ENCODE measurements at regions not wholly inside any gene's neighbourhood (a gene's known extent, or its start where the extent isn't known, plus 50 kb on each side); places are given as distances from the start of the nearest gene placed in this dataset.
"Not testable (repeated sequence)": the region's sequence is repeated elsewhere in the genome, so short reads cannot be mapped to it uniquely, and the experiment has no call there.

- no peak for DNase-seq
Measured at GRCh38 chr13:47892374-47892773, 108.7 kb downstream of the SUCLA2 start.

GRCh38 chr13:47890146-47890814 is 110.8 kb downstream of the SUCLA2 start:
- DNase-seq = no peak

- no peak for DNase-seq
Measured at GRCh38 chr13:47886314-47886713, 114.8 kb downstream of the SUCLA2 start.

GRCh38 chr13:47875201-47875600 is 125.9 kb downstream of the SUCLA2 start:
- no peak for DNase-seq

- not testable (repeated sequence) for DNase-seq
Measured at GRCh38 chr13:47873987-47874386, 127.1 kb downstream of the SUCLA2 start.

GRCh38 chr13:47873319-47873718 is 127.8 kb downstream of the SUCLA2 start:
- DNase-seq = not testable (repeated sequence)

- no peak for DNase-seq
Measured at GRCh38 chr13:47869776-47870175, 131.3 kb downstream of the SUCLA2 start.

- DNase-seq = no peak
Measured at GRCh38 chr13:47865883-47866282, 135.2 kb downstream of the SUCLA2 start.

- no peak for DNase-seq
Measured at GRCh38 chr13:47862841-47863240, 138.2 kb downstream of the SUCLA2 start.

- no peak for DNase-seq
Measured at GRCh38 chr13:47859165-47859564, 141.9 kb downstream of the SUCLA2 start.

GRCh38 chr13:47858042-47859025 is 142.7 kb downstream of the SUCLA2 start:
- DNase-seq = no peak

- no peak for DNase-seq
Measured at GRCh38 chr13:47853236-47853635, 147.8 kb downstream of the SUCLA2 start.

GRCh38 chr13:47846886-47847285 is 154.2 kb downstream of the SUCLA2 start:
- no peak for DNase-seq

GRCh38 chr13:47845981-47846380 is 155.1 kb downstream of the SUCLA2 start:
- DNase-seq = no peak

GRCh38 chr13:47843005-47843404 is 158.1 kb downstream of the SUCLA2 start:
- no peak for DNase-seq

- DNase-seq = peak in 1 of 2 donors; percentile 22
Measured at GRCh38 chr13:47841151-47841550, 159.9 kb downstream of the SUCLA2 start.

GRCh38 chr13:47837906-47838305 is 163.2 kb downstream of the SUCLA2 start:
- no peak for DNase-seq

GRCh38 chr13:47837104-47837880 is 163.8 kb downstream of the SUCLA2 start:
- no peak for DNase-seq

GRCh38 chr13:47835470-47836228 is 165.4 kb downstream of the SUCLA2 start:
- no peak for DNase-seq

GRCh38 chr13:47832458-47832972 is 168.6 kb downstream of the SUCLA2 start:
- DNase-seq = no peak

- no peak for DNase-seq
Measured at GRCh38 chr13:47831265-47831664, 169.8 kb downstream of the SUCLA2 start.

GRCh38 chr13:47829690-47830089 is 171.4 kb downstream of the SUCLA2 start:
- no peak for DNase-seq

Data from hippocampal formation (tissue), 2 donors.